ENCODE measurements at regions not wholly inside any gene's neighbourhood (a gene's known extent, or its start where the extent isn't known, plus 50 kb on each side); places are given as distances from the start of the nearest gene placed in this dataset.

DNA sequence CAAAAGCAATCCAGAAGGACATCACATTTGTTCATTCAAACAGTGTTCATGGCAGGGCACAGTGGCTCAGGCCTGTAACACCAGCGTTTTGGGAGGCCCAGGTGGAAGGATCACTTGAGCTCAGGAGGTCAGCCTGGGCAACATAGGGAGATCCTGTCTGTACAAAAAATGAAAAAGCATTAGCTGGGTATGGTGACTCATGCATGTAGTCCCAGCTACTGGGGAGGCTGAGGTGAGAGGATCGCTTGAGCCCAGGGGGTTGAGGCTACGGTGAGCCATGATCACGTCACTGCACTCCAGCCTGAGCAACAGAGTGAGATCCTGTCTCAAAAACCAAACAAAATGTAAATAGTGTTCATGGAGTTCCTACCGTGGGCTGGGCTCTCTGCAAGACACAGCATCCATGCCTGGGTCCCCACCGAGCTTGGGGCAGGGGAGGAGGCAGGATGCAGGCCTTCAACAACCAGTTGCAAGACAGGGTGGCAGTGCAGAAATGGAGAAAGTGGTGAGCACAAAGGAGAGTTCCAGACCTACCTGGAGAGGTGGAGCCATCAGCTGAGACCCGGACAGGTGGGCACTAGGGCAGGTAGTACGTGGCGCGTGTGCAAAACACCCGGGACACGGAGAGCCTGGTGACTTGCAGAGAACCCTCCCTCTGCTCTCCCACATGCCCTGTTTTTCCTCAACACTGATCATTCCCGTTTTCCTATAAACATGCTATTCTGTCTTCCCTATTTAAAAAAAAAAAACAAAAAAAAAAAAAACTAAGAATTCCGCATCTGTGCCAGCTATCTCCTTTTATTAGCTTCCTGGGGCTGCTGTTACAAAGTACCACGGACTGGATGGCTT is 138.9 kb downstream of the TOMM20 start:
- DNase-seq (ENCODE audit: low spot score), result no peak

DNA sequence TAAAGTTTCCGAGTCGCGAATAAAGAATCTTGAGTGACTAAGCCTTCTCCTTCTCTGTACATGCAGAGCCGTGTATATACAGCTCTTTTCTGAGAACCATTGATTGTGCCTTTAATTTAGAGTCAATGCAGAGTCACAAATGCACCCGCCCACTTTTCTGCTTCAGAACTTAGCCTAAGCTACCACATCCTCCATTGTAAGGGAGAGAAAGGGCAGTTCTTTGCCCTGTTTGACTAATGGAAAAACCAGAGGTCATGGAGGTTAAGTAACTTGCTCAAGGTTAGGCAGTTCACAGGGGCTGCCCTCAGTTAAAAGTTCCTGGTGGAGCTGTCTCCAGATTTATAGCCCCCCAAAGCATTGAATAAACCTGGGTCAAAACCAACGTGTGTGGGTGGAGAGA is 139.6 kb downstream of the TOMM20 start:
- no peak for DNase-seq (ENCODE audit: low spot score)

- no peak for DNase-seq (ENCODE audit: low spot score)
These were observed 140.1 kb downstream of the TOMM20 start for GRCh38 chr1:234988536-234988935.

DNA sequence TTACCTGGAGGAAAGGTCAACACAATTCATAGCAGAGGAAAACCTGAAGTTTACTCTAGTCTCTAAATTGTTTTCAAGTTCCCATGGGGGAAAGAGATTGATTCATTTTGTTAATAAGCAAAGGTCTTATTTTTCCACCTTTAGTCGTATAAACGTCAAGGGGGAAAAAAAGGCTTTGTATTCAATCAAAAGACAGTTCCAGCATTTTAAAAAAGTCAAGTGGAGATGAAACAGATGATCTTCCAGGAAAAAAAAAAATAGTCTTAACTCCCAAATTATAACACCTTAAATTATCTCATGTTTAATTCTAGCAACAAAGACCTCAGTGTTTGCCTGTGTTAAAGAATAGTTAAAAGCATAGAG is 140.5 kb downstream of the TOMM20 start:
- no peak for DNase-seq (ENCODE audit: low spot score)

DNA sequence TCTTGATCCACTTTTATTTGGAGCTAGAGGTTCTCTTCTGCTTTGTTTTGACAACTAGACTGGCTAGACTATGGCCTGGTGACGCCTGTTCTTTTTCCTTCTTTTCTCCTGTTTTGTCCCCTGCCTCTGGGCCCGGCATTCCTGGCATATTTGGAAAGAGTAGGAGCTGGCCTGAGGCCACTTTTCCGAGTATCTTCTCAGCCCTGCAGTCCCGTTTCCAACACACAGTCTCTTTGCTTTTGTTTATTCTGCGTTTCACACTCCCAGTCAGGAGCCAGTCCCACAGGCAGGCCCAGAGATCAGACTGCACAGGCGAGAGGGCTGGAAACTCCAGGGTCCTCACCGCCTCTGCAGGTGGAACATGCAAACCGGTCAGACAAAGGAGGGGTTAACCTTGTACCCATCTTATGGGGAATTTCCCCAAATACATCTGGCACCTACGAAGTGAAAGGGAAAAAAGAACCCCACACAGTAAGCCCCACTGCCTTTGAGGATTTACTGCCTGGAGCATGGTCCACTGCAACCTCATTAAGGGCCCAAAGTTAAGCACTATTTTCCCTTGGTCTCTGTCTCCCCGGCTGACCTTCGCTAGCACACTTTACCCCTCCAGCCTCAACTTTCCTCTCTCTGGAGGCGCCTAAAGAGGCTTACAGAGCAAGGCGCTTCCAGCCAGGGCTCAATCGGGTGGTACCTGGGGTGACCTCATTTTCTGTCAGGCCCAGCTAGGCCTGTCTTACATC is 141.1 kb downstream of the TOMM20 start:
- peak; percentile 83 for DNase-seq (ENCODE audit: low spot score)

DNA sequence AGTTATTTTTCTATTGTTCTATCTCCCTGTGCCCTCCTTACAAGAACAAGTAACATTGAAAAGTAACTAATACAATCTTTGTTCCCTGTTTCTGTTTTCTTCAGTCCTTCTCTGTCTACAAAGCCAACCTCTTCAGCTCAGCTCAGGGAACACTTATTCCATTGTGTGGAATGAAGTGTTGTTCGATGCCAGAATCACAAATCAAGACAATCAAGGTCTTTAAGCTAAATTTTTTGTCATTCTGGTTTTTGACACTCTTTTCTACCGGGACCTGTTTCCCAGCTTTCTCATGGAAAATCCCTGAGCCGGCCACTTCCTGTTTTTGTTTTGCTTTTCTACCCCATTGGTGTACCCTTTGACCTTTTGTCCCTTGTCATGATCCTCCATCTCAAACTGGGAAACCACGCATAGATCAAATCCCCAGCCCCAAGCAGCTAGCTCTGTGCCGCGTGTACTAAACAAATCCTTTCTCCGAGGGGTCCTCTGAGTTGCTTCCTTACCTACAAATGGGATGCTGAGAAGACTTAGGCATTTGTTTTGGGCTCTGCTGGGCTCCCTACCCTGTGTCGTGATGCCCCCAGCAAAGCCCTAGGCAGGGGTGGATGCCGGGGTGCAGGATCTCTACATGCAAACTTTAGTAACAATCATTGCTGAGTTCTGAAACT is 141.8 kb downstream of the TOMM20 start:
- DNase-seq (ENCODE audit: low spot score), result no peak

DNA sequence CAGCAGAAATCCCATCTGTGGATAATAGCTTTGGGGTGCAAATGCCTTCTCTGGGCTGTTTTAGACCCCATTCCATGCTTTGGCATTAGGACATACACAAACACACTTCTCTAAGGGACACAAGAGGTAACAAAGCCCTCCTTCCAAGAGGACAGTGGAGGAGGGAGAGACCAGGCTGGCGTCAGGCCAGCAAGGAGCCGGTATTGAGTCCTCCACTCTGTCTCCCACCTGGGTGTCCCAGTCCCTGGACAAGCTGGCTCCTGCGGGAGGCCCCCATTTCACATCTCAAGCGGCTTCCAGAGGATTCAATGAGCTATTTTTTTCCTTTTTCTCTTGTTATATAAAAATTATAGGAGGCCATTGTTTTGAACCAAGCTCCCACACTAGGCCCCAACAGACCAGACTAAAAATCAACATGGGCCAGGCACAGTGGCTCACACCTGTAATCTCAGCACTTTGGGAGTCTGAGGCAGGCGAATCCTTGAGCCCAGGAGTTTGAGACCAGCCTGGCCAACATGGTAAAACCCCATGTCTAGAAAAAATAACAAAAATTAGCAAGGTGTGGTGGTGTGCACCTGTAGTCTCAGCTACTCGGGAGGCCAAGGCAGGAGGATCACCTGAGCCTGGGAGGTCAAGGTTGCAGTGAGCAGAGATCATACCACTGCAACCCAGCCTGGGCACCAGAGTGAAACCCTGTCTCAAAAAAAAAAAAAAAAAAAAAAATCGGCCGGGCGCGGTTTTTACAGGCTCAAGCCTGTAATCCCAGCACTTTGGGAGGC is 142.9 kb downstream of the TOMM20 start:
- no peak for DNase-seq (ENCODE audit: low spot score)

DNA sequence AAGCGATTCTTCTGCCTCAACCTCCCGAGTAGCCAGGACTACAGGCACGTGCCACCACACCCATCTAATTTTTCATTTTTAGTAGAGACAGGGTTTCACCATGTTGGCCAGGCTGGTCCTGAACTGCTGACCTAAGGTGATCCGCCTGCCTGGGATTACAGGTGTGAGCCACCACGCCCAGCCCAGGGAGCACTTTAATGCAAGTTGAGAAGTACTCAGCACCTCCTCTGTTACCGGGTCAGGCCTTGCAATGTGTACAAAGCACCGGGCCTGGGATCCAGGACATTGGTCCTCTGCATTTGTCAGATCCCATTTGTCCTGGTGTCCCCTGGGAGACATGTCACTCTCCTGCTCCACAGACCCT is 143.6 kb downstream of the TOMM20 start:
- no peak for DNase-seq (ENCODE audit: low spot score)

DNA sequence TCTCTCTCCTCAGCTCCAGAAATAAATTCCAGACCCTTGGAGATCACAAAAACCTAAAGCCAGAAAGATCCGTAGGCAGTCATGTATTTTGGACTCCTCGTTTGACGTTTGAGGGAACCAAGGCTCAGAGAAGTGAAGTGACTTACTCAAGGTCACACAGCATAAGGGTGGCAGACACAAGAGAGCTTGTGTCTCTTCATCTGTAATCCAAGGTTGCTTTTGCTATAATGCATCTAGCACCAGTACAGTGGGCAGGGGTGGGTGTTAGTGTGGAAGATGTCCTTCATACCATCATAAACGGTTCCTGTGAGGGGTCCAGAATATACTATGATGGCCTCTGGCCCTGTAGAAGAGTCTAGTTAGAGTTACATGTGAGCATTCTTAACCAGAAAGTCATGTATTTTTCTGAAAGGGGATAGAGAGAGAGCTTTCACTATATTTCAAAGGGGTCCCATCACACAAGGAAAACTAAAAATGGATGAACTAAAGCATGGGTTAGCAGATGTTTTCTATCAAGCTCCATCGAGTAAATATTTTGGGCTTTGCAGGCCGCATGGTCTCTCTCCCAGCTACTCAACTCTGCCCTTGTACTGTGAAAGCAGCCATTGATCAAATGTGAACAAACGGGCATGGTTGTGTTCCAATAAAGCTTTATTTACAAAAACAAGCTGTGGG is 144.9 kb downstream of the TOMM20 start:
- no peak for DNase-seq (ENCODE audit: low spot score)

DNA sequence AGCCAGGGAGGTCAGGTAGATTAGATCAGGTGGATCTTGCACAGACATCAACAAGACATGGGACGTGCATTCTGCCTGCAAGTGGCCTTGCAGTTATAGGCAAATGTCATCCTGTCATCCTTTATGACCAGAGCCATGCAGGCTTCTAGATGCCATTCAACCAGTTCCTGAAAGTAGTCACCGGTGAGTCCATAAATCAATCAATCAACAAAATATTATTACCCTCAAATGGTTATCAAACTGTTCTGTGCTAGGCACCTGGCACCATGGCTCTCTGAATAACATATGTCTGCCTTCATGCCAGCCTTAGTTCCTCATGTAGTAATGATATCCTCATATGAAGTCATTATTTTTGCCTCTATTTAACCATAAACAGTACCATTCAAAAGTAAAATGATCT is 146.9 kb downstream of the TOMM20 start:
- DNase-seq (ENCODE audit: low spot score), result no peak

GRCh38 chr1:234980645-234981396 is 147.8 kb downstream of the TOMM20 start:
- peak; percentile 78 for DNase-seq (ENCODE audit: low spot score)

- no peak for DNase-seq (ENCODE audit: low spot score)
These were observed 148.4 kb downstream of the TOMM20 start for GRCh38 chr1:234980291-234980644.

- no peak for DNase-seq (ENCODE audit: low spot score)
These were observed 149.0 kb downstream of the TOMM20 start for GRCh38 chr1:234979296-234980279.

DNA sequence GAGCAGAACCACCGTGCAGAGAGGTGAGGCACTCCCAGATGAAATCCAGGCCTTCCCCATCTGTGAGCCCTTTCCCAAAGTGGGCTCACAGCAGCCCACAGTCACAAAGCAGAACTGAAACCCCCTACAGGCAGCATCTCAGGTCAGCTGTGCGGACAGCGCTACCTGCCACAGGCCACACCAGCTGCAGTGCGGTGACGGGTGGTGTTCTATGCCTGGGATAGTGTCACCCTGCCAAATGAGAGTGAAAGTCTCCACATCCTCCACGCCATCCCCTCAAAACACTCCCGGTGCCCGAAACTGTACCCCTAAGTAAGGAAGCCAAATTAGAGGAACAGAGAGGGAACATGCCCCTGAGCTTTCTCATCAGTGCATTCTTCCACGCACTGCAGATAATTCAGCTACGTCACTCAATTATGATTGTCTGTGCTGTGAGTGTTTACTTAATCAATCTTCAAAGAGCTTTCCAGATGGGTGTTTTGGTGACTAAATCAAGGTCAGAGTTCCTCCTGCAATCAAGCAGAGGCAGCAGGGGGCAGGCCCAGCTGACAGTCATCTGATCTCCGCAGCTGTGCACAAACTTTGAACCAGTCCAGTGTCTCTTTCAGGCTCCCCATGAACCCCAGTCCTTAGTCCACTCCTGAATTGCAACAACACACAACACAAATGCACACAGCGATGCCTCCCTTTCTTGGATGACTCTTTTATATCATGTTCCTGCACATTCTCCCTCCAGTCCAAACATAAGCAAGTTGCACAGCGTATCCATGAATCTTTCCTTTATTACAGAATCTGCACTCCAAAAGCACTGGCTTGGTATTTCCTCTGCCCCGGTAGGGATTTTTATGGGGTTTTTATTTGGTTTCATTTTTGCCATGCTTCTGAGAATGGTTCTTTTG is 150.0 kb downstream of the TOMM20 start:
- DNase-seq (ENCODE audit: low spot score), result peak; percentile 89

GRCh38 chr1:234977875-234978396 is 150.7 kb downstream of the TOMM20 start:
- no peak for DNase-seq (ENCODE audit: low spot score)

DNA sequence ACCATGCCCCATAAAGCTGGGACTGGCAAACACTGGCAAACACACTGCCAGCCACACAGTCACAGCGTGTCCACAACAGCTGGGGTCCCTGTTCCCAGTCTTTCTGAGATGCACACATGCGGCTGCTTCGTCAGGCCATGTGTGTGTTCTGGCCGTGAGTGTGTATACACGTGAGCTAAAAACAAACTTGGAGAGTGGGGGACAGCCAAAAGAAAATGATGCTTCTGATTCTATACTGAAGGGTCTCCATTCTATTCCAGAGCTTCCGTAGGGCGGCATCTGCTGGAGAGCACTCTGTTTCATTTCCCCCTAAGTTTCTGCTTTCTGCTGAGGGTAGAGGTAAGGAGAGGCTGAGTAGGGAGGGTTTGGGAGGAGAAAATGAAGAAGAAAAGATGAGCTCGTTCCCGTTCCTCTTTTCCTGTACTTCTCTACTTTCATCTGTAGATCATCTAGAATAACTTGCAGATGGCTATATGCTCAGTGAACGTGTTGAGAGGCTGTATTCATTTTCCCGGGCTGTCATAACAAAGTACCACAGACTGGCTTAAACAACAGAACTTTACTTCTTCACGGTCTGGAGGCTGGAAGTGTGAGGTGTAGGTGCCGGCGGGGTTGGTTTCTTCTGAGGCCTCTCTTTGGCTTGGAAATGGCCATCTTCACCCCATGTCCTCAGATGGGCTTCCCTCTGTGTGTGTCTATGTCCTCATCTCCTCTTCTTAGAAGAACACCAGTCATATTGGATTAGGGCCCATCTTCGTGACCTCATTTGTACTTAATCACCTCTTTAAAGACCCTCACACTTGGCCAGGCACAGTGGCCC is 151.6 kb downstream of the TOMM20 start:
- no peak for DNase-seq (ENCODE audit: low spot score)
